GM21515 (cell line): ENCODE measurements at regions not wholly inside any gene's neighbourhood (a gene's known extent, or its start where the extent isn't known, plus 50 kb on each side); places are given as distances from the start of the nearest gene placed in this dataset.
"Not testable (repeated sequence)": the region's sequence is repeated elsewhere in the genome, so short reads cannot be mapped to it uniquely, and the experiment has no call there.

ENCODE experiments used
- ATAC-seq: cut with Tn5 transposase; IDR thresholded peaks from one replicate; pipeline ENCODE4 v1.9.1; 2021; ENCODE audit not compliant: unreplicated experiment

- no peak for ATAC-seq
Measured at GRCh38 chr18:76647322-76647721, 152.3 kb upstream of the ZNF516 start.

- no peak for ATAC-seq
Measured at GRCh38 chr18:76644580-76644979, 149.5 kb upstream of the ZNF516 start.

GRCh38 chr18:76643996-76644395, 149.0 kb upstream of the ZNF516 start:
- no peak for ATAC-seq

- no peak for ATAC-seq
Measured at GRCh38 chr18:76643199-76643598, 148.2 kb upstream of the ZNF516 start.

GRCh38 chr18:76640438-76640837, 145.4 kb upstream of the ZNF516 start:
- no peak for ATAC-seq

DNA sequence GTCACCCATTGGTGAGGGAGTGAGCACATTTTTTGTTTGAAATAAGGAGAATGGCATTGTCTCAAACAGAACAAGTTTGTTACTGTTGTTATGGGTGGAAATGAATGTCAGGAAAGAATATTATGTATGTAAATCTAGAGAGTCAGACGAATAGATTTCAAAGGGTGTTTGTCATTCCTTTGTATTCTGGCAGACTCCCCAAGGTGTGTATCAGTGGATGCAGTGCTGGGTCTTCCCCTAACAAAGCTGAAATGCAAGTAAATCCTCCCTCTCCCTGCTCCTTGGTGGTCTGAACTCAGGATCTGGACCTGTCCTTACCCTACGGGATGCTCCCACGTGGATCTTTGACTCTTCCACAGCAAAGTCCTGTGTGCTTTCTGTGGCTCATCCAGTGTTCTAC, 139.5 kb upstream of the ZNF516 start:
- no peak for ATAC-seq

GRCh38 chr18:76633588-76634269, 138.7 kb upstream of the ZNF516 start:
- ATAC-seq: no peak

- no peak for ATAC-seq
Measured at GRCh38 chr18:76627444-76627843, 132.4 kb upstream of the ZNF516 start.

GRCh38 chr18:76626991-76627390, 131.9 kb upstream of the ZNF516 start:
- no peak for ATAC-seq

DNA sequence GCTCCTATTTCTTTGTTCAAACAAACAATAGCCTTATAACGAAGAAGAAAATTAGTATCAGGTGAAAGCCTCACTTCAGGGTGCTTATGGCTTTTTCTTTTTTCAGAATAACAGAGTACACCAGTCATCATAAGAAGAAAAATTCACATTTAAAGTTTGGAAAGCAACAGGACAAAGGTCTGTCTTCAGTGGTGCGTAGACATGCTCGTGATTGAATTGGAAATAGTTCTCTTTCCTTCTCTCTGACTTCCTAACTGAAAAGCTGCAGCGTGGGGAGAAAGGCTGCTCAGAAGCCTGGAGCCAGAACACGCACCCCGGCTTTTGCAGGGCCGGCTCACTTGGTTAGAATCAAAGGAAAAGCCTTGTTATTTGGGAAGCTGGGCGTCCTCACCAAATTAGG, 127.6 kb upstream of the ZNF516 start:
- no peak for ATAC-seq

DNA sequence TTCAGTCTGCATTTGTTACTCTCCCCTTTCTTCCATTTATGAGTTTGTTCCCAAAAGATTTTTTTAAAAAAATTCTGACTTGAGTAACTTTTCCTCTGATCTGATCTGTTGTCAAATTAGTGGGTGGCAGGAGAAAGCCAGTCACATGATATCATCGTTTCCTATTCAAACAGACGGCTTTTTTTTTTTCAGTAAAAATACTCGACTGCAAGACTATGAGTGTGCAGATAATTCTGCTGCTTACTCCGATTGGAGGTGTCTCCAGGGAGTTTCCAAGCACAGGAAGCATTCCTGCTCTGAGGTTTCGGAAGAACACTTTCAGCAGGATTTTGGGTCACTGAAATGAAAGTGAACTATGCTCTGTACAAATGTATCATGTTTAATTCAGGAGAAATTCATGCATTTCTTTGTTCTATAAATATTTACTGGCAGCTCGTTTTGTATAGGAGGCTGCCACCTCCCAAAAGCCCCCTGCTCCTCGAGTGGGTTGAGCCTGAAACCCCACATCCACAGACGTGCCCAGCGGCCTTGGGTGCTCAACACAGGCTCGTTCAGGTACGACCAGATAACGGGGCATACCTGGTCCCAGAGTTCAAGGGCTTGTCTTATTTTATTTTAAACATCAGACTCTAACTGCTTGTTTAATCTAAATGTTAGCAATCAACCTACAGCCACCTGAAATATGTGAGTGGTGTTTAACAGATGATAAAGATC, 126.9 kb upstream of the ZNF516 start:
- ATAC-seq: no peak

DNA sequence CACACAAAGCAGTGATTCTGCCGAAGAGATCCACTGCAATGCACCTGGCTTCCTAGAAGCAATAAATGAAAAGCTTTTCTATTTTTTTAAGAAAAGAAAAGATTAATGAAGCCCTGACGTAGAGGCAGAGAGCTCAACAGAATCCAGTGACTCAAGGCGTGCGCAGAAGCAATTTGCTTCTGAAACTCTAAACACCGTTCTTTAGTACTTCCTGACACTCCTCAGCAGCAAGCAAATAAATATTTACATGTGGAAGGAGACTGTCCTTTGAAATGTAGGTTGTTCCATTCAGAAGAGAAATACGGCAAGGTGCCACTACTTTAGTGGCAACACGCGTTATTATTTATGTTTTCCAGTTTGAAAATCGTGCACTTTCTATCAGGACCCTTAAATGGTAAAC, 126.2 kb upstream of the ZNF516 start:
- no peak for ATAC-seq

DNA sequence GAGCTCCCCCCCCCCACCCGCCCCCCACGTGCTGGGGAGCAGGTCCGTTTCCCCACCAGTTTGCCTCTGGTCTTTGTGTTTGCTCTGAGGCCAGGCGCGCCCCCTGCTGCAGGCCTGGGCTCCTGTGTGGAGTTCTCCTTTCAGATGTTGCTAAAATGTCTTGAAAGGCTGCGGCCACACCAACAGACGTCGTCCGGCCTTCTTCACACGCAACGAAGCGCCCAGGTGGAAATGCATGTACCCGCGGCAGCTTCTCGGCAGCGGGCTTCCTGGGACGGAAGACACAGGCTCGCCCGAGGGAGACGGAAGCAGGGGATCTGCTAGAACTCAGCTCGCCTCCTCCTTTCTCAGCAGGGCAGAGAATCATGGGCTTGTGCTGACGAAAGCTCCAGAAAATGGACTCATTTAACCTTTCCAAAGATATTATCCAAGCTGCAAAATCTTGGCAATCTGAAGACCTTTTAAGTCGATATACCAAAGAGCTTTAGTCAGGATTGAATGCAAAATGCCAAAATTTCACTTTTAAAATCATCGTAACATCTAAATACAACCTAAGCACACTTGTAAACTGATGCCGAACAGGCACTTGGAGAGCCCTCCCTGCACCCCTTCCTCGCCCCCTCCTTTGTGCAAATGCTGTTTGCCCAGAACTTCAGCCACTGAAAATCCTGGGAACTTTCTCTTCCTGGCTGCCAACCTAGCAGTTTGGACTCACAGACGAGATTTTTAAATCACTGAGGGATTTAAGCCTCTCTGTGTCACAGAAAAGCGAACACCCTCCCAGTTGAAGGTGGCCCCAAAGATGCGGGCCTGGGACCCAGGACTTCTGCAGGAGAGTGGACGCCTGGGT, 125.5 kb upstream of the ZNF516 start:
- no peak for ATAC-seq

DNA sequence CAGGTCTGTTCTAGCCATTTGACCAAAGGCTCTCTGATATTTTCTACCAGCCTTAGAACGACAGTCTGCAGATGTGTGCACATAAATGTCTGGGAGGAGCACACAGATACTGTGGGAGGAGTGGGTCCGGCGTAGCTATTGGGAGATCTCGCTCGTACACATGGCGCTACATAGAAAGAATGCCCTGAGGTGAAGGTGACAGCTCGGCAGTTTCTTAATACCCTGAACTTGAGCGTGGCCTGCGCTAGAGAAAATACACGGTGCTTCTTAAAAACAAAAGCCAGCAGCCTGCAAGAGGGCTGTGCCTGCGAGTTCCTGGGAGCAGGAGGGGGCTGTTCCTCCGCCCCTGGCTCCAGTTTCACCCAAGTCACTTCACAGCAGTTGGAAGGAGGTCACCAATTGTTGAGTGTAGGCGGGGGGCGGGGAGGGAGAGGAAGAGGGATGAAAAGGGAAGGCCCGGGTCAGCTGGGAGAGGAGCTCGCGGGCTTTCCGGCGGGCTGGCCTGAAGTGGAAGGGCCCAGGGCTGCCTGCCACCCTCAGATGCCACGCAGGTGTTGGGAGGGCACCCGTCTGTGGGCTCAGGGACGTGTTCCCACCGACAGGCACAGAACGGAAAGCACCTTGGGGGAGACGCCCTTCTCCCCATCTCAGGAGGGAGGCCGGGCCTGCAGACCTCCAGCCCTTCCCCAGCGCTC, 124.7 kb upstream of the ZNF516 start:
- ATAC-seq: no peak

GRCh38 chr18:76619261-76619620, 124.2 kb upstream of the ZNF516 start:
- no peak for ATAC-seq

DNA sequence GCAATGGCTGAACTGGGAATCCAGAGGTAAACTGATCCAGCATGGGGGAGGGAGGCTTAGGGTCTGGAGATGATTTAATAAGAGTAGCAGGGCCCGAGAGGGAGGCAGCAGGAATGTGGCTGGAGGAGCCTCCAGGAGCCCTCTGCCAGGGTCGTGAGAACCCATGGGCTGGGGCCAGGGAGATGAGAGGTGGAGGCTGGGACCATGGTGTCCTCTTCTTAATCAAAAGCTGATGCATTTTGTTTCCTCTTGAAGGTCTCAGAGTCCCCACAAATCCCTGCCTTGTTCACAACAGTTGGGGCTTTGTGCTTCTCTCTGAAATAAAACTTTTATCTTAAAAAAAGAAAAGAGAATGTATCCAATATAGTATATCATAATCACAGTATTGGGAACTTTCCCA, 123.7 kb upstream of the ZNF516 start:
- ATAC-seq: no peak

DNA sequence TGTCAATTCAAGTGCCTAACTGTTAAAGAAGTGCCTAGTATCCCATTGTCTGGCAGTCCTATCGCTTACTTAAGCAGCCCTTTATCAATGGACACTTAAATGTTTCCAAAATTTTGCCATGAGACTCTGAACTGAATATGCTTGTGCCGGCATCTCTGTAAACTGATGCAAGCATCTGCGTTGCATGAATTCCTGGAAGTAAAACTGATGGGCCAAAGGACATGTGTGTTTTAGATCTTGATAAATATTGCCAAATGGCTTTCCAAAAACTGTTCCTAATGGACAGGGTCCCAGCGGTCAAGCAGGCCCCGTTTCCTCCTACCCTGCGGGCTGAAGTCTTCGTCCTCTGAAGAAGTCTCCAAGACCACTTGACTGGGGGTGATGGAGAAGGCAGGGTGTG, 121.3 kb upstream of the ZNF516 start:
- ATAC-seq: no peak

DNA sequence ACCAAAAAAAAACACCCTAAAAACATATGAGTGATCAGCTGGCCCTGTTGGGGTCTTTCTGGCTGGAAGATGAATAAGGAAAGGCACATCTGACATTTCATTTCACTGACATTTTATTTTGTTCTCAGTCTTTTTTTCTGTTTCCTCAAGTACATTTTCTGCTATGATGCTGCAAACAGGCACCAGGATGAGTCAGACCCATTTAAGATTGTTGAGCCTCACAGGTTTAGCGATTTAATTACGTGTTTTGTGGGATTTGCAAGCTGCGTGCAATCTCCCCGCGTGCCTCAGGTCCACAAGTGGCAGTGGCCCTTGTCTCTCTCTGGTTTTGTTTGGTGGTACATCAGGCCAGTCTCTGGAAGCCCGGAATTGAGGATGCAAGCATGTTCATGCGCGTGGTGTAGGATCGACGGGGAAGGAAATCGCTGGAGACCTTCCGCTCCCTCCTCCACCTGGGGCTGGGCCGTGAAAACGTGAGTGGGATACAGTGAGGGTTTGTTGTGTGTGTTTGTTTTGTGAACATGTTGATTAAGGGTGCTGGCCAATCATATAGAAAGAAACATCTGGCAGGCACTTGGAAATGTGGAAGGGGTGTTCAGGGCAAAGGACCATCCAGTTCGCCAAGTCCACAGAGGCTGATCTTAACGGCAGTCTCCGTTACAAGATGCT, 120.2 kb upstream of the ZNF516 start:
- ATAC-seq: no peak

- no peak for ATAC-seq
Measured at GRCh38 chr18:76613755-76614120, 118.7 kb upstream of the ZNF516 start.

- ATAC-seq: no peak
Measured at GRCh38 chr18:76613053-76613754, 118.2 kb upstream of the ZNF516 start.

GRCh38 chr18:76611750-76612045, 116.7 kb upstream of the ZNF516 start:
- not testable (repeated sequence) for ATAC-seq
